WTC11 (cell line): ENCODE measurements at regions not wholly inside any gene's neighbourhood (a gene's known extent, or its start where the extent isn't known, plus 50 kb on each side); places are given as distances from the start of the nearest gene placed in this dataset.

Experiments used
- ATAC-seq: fragments of 200-7000 bp; cut with Tn5 transposase; 2 replicates; pipeline ENCODE4 v1.10.0; 2021; ENCODE audit warnings: mild to moderate bottlenecking, moderate library complexity
- CTCF ChIA-PET: fragments of 300-600 bp; sonication (Branson Sonifier 250); formaldehyde crosslinking; loops from one replicate; lab custom pipeline; 2021; ENCODE audit warnings: antibody characterized with exemption; lab: Charles Lee
- POLR2A ChIA-PET: fragments of 350-600 bp; sonication (Branson Sonifier 250); formaldehyde crosslinking; loops from one replicate; lab custom pipeline; 2021; ENCODE audit warnings: antibody characterized with exemption; lab: Charles Lee
- DNase-seq: peaks from one replicate; pipeline ENCODE4 v3.0.0; 2021; ENCODE audit warnings: low spot score
- H3K27ac Mint-ChIP-seq: 2 replicates; pipeline ENCODE4 v1.8.0; 2021; ENCODE audit warnings: mixed read lengths
- H3K27me3 Mint-ChIP-seq: 2 replicates; pipeline ENCODE4 v1.8.0; 2021; ENCODE audit warnings: low read depth, mild to moderate bottlenecking, moderate library complexity, mixed read lengths
- H3K36me3 Mint-ChIP-seq: 2 replicates; pipeline ENCODE4 v1.8.0; 2021; ENCODE audit warnings: mixed read lengths
- H3K4me1 Mint-ChIP-seq: 2 replicates; pipeline ENCODE4 v1.8.0; 2022; ENCODE audit warnings: mixed read lengths
- H3K4me3 Mint-ChIP-seq: 2 replicates; pipeline ENCODE4 v1.8.0; 2021; ENCODE audit warnings: mild to moderate bottlenecking, moderate library complexity, mixed read lengths
- H3K9me3 Mint-ChIP-seq: 2 replicates; pipeline ENCODE4 v1.8.0; 2021; ENCODE audit warnings: mixed read lengths
- ARID4B ChIP-seq: sonication (generic); formaldehyde crosslinking; IDR thresholded peaks from 2 replicates; pipeline ENCODE4 v1.8.0; 2023; ENCODE audit warnings: missing genetic modification reagents, mild to moderate bottlenecking, borderline replicate concordance
- ATF3 ChIP-seq: sonication (generic); formaldehyde crosslinking; conservative IDR thresholded peaks from 2 replicates; pipeline ENCODE4 v1.8.1; 2022; ENCODE audit warnings: mild to moderate bottlenecking, missing genetic modification reagents
- ATF6 ChIP-seq: sonication (generic); formaldehyde crosslinking; IDR thresholded peaks from 2 replicates; pipeline ENCODE4 v1.8.1; 2023; ENCODE audit warnings: mild to moderate bottlenecking, missing genetic modification reagents
- CREB1 ChIP-seq: sonication (generic); formaldehyde crosslinking; IDR thresholded peaks from 2 replicates; pipeline ENCODE4 v1.8.0; 2023; ENCODE audit warnings: mild to moderate bottlenecking, missing genetic modification reagents
- ERG ChIP-seq: fragments of 250-450 bp; sonication (Bioruptor Pico); IDR thresholded peaks from 2 replicates; pipeline ENCODE4 v1.8.0; 2021; ENCODE audit warnings: mild to moderate bottlenecking
- FOXK1 ChIP-seq: sonication (generic); formaldehyde crosslinking; IDR thresholded peaks from 2 replicates; pipeline ENCODE4 v1.8.0; 2022; ENCODE audit warnings: mild to moderate bottlenecking, moderate library complexity, missing genetic modification reagents
- SMAD4 ChIP-seq: sonication (generic); formaldehyde crosslinking; IDR thresholded peaks from 2 replicates; pipeline ENCODE4 v1.8.0; 2022; ENCODE audit warnings: mild to moderate bottlenecking, missing genetic modification reagents
- SOX15 ChIP-seq: fragments of 250-450 bp; sonication (Bioruptor Pico); IDR thresholded peaks from 2 replicates; pipeline ENCODE4 v1.9.0; 2021; ENCODE audit warnings: mild to moderate bottlenecking
- ZNF219 ChIP-seq: sonication (generic); formaldehyde crosslinking; IDR thresholded peaks from 2 replicates; pipeline ENCODE4 v1.8.0; 2023; ENCODE audit warnings: missing genetic modification reagents, mild to moderate bottlenecking, borderline replicate concordance
- ZNF263 ChIP-seq: sonication (generic); formaldehyde crosslinking; IDR thresholded peaks from 2 replicates; pipeline ENCODE4 v1.8.1; 2022; ENCODE audit warnings: low read depth, mild to moderate bottlenecking, moderate library complexity, missing genetic modification reagents
- ZNF317 ChIP-seq: sonication (generic); formaldehyde crosslinking; IDR thresholded peaks from 2 replicates; pipeline ENCODE4 v1.8.1; 2023; ENCODE audit warnings: low read depth, mild to moderate bottlenecking, moderate library complexity, missing genetic modification reagents, borderline replicate concordance
- ZNF423 ChIP-seq: fragments of 250-450 bp; sonication (Bioruptor Pico); IDR thresholded peaks from 2 replicates; pipeline ENCODE4 v2.1.2; 2022; ENCODE audit warnings: mild to moderate bottlenecking, moderate library complexity
- ZSCAN18 ChIP-seq: fragments of 250-450 bp; sonication (Bioruptor Pico); IDR thresholded peaks from 2 replicates; pipeline ENCODE4 v2.1.2; 2022; ENCODE audit warnings: mild to moderate bottlenecking, moderate library complexity
- TF ChIP-seq, protein P1 (sequence below): sonication (generic); formaldehyde crosslinking; IDR thresholded peaks from 2 replicates; pipeline ENCODE4 v1.8.0; 2022; ENCODE audit warnings: missing genetic modification reagents
- TF ChIP-seq, protein P2 (sequence below): sonication (generic); formaldehyde crosslinking; IDR thresholded peaks from 2 replicates; pipeline ENCODE4 v1.8.0; 2022; ENCODE audit warnings: mild to moderate bottlenecking, missing genetic modification reagents
- TF ChIP-seq, protein P3 (sequence below): fragments of 250-450 bp; sonication (Bioruptor Pico); IDR thresholded peaks from 2 replicates; pipeline ENCODE4 v1.9.0; 2021; ENCODE audit warnings: mild to moderate bottlenecking
- TF ChIP-seq, protein P4 (sequence below): fragments of 250-450 bp; sonication (Bioruptor Pico); IDR thresholded peaks from 2 replicates; pipeline ENCODE4 v1.9.0; 2021; ENCODE audit warnings: moderate library complexity, mild to moderate bottlenecking, inconsistent platforms, borderline replicate concordance

DNA sequence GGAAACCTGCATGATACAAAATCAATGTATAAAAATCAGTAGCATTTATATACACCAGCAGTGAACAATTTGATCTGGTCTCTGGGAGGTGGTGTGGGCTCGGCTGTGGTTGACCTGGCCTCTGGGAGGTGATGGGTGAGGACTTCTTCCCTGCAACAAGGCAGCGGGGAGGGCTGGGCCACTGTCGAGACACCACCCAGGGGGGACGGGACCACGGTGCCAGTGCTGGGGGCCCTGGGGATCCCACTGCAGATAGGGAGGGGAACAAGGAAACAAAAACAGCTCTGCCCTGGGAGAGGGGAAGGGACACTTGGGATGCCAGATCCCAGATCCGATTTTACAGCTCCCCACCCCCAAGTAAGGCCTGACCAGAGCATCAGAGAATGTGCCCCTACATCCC is 189.6 kb upstream of the SFSWAP start:
- Mint-ChIP-seq H3K4me3 (no peak overlapping the region), H3K27ac (no peak overlapping the region), H3K27me3 (peaks cover 3% of the 10 kb centered on the region; the same call in 1 of the 2 replicates), H3K4me1 (no peaks in the 10 kb centered on the region), H3K36me3 (no peaks in the 10 kb centered on the region; the same call in 1 of the 2 replicates), H3K9me3 (peaks cover 50% of the 10 kb centered on the region)
- POLR2A ChIA-PET: no interaction called here
- DNase-seq (no peak), ATAC-seq (no peak)
- CTCF ChIA-PET: no interaction called here
- TF ChIP-seq SMAD4 (CRISPR knock-in tag) (no peak), ZNF219 (no peak), FOXK1 (no peak), ERG (no peak), ATF3 (CRISPR knock-in tag) (no peak), ZNF317 (CRISPR knock-in tag) (no peak), SOX15 (CRISPR knock-in tag) (no peak), ZNF423 (CRISPR knock-in tag) (no peak), CREB1 (no peak), ZNF263 (CRISPR knock-in tag) (no peak), ZSCAN18 (no peak), ARID4B (no peak), ATF6 (CRISPR knock-in tag) (no peak)
- TF ChIP-seq, protein P1, sequence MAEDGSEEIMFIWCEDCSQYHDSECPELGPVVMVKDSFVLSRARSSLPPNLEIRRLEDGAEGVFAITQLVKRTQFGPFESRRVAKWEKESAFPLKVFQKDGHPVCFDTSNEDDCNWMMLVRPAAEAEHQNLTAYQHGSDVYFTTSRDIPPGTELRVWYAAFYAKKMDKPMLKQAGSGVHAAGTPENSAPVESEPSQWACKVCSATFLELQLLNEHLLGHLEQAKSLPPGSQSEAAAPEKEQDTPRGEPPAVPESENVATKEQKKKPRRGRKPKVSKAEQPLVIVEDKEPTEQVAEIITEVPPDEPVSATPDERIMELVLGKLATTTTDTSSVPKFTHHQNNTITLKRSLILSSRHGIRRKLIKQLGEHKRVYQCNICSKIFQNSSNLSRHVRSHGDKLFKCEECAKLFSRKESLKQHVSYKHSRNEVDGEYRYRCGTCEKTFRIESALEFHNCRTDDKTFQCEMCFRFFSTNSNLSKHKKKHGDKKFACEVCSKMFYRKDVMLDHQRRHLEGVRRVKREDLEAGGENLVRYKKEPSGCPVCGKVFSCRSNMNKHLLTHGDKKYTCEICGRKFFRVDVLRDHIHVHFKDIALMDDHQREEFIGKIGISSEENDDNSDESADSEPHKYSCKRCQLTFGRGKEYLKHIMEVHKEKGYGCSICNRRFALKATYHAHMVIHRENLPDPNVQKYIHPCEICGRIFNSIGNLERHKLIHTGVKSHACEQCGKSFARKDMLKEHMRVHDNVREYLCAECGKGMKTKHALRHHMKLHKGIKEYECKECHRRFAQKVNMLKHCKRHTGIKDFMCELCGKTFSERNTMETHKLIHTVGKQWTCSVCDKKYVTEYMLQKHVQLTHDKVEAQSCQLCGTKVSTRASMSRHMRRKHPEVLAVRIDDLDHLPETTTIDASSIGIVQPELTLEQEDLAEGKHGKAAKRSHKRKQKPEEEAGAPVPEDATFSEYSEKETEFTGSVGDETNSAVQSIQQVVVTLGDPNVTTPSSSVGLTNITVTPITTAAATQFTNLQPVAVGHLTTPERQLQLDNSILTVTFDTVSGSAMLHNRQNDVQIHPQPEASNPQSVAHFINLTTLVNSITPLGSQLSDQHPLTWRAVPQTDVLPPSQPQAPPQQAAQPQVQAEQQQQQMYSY: no peak
- TF ChIP-seq, protein P2, sequence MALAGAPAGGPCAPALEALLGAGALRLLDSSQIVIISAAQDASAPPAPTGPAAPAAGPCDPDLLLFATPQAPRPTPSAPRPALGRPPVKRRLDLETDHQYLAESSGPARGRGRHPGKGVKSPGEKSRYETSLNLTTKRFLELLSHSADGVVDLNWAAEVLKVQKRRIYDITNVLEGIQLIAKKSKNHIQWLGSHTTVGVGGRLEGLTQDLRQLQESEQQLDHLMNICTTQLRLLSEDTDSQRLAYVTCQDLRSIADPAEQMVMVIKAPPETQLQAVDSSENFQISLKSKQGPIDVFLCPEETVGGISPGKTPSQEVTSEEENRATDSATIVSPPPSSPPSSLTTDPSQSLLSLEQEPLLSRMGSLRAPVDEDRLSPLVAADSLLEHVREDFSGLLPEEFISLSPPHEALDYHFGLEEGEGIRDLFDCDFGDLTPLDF: no peak
- TF ChIP-seq, protein P3, sequence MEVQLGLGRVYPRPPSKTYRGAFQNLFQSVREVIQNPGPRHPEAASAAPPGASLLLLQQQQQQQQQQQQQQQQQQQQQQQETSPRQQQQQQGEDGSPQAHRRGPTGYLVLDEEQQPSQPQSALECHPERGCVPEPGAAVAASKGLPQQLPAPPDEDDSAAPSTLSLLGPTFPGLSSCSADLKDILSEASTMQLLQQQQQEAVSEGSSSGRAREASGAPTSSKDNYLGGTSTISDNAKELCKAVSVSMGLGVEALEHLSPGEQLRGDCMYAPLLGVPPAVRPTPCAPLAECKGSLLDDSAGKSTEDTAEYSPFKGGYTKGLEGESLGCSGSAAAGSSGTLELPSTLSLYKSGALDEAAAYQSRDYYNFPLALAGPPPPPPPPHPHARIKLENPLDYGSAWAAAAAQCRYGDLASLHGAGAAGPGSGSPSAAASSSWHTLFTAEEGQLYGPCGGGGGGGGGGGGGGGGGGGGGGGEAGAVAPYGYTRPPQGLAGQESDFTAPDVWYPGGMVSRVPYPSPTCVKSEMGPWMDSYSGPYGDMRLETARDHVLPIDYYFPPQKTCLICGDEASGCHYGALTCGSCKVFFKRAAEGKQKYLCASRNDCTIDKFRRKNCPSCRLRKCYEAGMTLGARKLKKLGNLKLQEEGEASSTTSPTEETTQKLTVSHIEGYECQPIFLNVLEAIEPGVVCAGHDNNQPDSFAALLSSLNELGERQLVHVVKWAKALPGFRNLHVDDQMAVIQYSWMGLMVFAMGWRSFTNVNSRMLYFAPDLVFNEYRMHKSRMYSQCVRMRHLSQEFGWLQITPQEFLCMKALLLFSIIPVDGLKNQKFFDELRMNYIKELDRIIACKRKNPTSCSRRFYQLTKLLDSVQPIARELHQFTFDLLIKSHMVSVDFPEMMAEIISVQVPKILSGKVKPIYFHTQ (CRISPR knock-in tag): no peak
- TF ChIP-seq, protein P4, sequence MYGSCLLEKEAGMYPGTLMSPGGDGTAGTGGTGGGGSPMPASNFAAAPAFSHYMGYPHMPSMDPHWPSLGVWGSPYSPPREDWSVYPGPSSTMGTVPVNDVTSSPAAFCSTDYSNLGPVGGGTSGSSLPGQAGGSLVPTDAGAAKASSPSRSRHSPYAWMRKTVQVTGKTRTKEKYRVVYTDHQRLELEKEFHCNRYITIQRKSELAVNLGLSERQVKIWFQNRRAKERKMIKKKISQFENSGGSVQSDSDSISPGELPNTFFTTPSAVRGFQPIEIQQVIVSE: no peak
- TF ChIP-seq, all 79 proteins: peak for 0
